ENCODE measurements at regions not wholly inside any gene's neighbourhood (a gene's known extent, or its start where the extent isn't known, plus 50 kb on each side); places are given as distances from the start of the nearest gene placed in this dataset.

- intact Hi-C loops (cut with micrococcal nuclease) (no loop called here), in situ Hi-C loops (cut with MboI; ENCODE audit: low sequenced_read_pairs) (no loop called here), dilution Hi-C loops (cut with HindIII; ENCODE audit: low sequenced_read_pairs, unreplicated experiment) (no loop called here)
- POLR2A ChIA-PET (ENCODE audit: unreplicated experiment): no interaction called here
- H3K27ac ChIP-seq (ENCODE audit: insufficient read depth, low read length): no peak overlapping the region
- H3K79me1 ChIP-seq (ENCODE audit: low read depth in 1 of 2, low read length in 2 of 2): no peaks in the 10 kb centered on the region
- peak overlapping the region; percentile 86 for H2AFZ ChIP-seq (replicated peaks; ENCODE audit: low read length, poor library complexity)
- H3K23ac ChIP-seq (ENCODE audit: low read depth, low read length): peak overlapping the region; percentile 92
- H3K4me1 ChIP-seq (ENCODE audit: control insufficient read depth, insufficient read depth, low read length): peaks cover 6% of the 10 kb centered on the region; the same call in 1 of the 2 replicates
- H2BK20ac ChIP-seq (ENCODE audit: low read depth, low read length): peak overlapping the region; percentile 69
- DNase-seq (peak; percentile 71), ATAC-seq (ENCODE audit: low read depth) (peak; percentile 87)
- H2AK9ac ChIP-seq (replicated peaks; ENCODE audit: low read depth, low read length, poor library complexity): no peak overlapping the region
- peak overlapping the region; percentile 7; the same call in 1 of the 2 replicates for H3K18ac ChIP-seq (ENCODE audit: low read depth, low read length)
- no CpG with 5 or more reads among the region's 3 CpGs for WGBS, 2 experiments (ENCODE audit: extremely low coverage in 2 of 2, insufficient read length in 1 of 2)
- no peaks in the 10 kb centered on the region for H4K20me1 ChIP-seq (ENCODE audit: insufficient read depth, low read length)
- peak overlapping the region; percentile 85 for H4K91ac ChIP-seq (ENCODE audit: insufficient read depth, low read depth, low read length)
- no peak overlapping the region for H3K4me3 ChIP-seq (ENCODE audit: insufficient read depth, low read depth, low read length)
- H3K36me3 ChIP-seq (ENCODE audit: control insufficient read depth, insufficient read depth, low read length): no peaks in the 10 kb centered on the region
- no peaks in the 10 kb centered on the region; the same call in 1 of the 2 replicates for H3K9me1 ChIP-seq (ENCODE audit: insufficient read depth, low read length)
- H3K9me3 ChIP-seq (ENCODE audit: control insufficient read depth, insufficient read depth, low read length): no peaks in the 10 kb centered on the region
- H3K27me3 ChIP-seq (ENCODE audit: control insufficient read depth, insufficient read depth, low read length): no peaks in the 10 kb centered on the region
- no peak overlapping the region for H3K56ac ChIP-seq (ENCODE audit: extremely low read depth, insufficient read depth, low read length)
- peak overlapping the region; percentile 3; the same call in 1 of the 2 replicates for H2AK5ac ChIP-seq (ENCODE audit: low read depth, low read length)
- peak overlapping the region; percentile 90 for H2BK120ac ChIP-seq (ENCODE audit: low read depth, low read length)
- no TSS peak for BruUV-seq (replicated peaks)
- H3K4ac ChIP-seq (ENCODE audit: low read depth, low read length): peak overlapping the region; percentile 78
- H2BK15ac ChIP-seq (ENCODE audit: low read depth, low read length): peak overlapping the region; percentile 67; the same call in 2 of the 3 replicates
- no peak overlapping the region; the same call in 1 of the 2 replicates for H3K4me2 ChIP-seq (ENCODE audit: low read depth, low read length)
- TF ChIP-seq RFX5 (IDR thresholded peaks at IDR 0.05; ENCODE audit: low read depth, low read length): no peak
- no peak for TF ChIP-seq SMC3 (IDR thresholded peaks at IDR 0.05; ENCODE audit: low read depth, low read length)
- TF ChIP-seq POLR2A (IDR thresholded peaks at IDR 0.05; ENCODE audit: low read depth, low read length): no peak
- peak; percentile 84 for TF ChIP-seq CEBPB (IDR thresholded peaks at IDR 0.05; ENCODE audit: low read depth, low read length)
- no peak for TF ChIP-seq NFE2L2 (IDR thresholded peaks at IDR 0.05; ENCODE audit: low read depth, low read length)
- no peak overlapping the region for H3K9ac ChIP-seq (ENCODE audit: low read depth, low read length)
- peak overlapping the region; percentile 88 for H2BK5ac ChIP-seq (ENCODE audit: low read depth, low read length, poor library complexity, severe bottlenecking)
- H3K14ac ChIP-seq (replicated peaks; ENCODE audit: low read depth, low read length): peak overlapping the region; percentile 86
- CTCF ChIA-PET: interaction anchor here (0.6 kb wide), 1 partner anchor 17 kb away, joined by 3 read pairs; no protein-coding TSS in a partner anchor
- peak overlapping the region; percentile 6; the same call in 1 of the 2 replicates for H4K5ac ChIP-seq (ENCODE audit: low read depth, low read length)
- H4K8ac ChIP-seq (ENCODE audit: low read depth in 2 of 2, low read length in 2 of 2): peak overlapping the region; percentile 1 to 85; a peak in 2 of 4 replicates
Observed at GRCh38 chr15:36334059-36334458, 245.4 kb upstream of the CDIN1 start.

Measured in IMR-90 (cell line).